GM20431 (cell line): ENCODE measurements at regions not wholly inside any gene's neighbourhood (a gene's known extent, or its start where the extent isn't known, plus 50 kb on each side); places are given as distances from the start of the nearest gene placed in this dataset.

ENCODE experiments used
- in situ Hi-C: fragments of 300-500 bp; cut with MseI, MboI; formaldehyde crosslinking; loops from one replicate; pipeline ENCODE4 v1.15.0; 2020; ENCODE audit warnings: low sequenced_read_pairs; ENCODE audit not compliant: unreplicated experiment

DNA sequence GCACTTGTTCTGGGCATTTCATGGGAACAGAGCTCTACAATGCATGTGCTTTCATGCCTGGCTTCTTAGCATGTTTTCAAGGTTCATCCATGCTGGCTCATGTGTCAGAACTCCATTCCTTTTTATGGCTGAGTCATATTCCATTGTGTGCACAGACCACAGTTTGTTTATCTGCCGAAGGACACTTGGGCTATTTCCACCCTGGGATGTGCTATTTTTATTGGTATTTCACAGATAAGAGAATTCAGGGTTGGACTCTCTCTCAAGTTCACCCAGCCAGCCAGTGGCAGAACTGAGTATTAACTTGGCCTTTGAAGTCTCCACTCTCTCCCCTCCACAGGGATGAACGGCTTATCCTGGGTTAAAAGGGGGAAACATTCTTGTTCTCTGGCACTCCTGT lies 190.7 kb upstream of the GPR26 start:
- in situ Hi-C loops, result no loop called here

DNA sequence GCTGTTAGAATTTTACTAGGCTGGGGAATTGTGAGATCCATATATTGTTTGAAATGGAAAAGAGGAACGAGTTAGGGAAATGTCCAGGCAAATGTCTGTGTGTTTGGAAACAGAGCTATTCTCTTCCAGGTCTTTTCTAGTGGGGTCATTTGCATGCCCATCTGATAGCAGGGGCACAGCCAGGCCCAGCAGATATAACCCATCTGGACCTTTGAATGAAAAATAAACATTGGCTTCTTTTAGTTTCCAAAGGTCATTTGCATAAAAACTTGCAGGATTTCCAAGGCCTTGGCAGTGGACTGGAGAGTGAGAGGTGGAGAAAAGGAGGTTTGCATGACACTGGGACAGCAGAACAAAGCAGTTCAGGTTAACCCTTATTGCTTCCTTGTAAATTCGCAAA lies 188.0 kb upstream of the GPR26 start:
- in situ Hi-C loops, result no loop called here

DNA sequence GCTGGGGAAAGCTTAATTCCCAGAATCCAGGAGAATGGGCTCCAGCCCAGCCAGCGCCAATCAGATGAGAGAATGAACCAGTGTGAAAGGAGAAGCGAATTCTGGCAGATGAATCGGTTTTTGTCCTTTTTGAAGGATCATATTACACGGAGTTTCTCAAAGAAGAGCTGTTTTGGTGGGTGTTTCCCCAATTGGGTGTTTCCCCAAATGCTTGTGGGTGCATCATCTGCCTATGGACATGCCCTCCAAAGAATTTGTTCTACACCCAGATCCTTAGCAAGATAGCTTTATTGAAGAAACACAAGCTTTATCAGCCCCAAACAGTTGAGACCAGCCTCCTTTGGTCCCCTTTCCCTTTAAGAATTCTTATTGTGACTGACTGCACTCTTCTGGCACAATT lies 186.5 kb upstream of the GPR26 start:
- in situ Hi-C loops, result no loop called here

DNA sequence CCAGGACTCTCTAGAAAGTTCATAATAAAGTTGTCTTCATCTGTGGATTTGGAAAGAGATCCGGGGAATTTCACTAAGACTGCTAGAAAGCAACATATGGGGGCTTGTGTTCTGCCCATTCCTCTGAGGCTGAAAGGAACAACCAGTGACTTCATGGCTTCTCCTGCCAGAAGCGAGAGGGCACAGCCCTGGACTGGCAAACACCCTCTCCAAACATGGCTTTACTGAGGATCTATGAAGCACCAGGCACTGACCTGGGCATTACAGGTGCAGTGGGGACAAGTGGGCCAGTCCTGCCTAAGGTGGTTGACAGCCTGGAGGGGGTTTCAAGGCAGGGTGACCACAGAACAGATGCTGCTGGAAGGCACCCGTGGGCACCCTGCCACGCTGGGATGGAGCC lies 185.8 kb upstream of the GPR26 start:
- in situ Hi-C loops, result no loop called here

DNA sequence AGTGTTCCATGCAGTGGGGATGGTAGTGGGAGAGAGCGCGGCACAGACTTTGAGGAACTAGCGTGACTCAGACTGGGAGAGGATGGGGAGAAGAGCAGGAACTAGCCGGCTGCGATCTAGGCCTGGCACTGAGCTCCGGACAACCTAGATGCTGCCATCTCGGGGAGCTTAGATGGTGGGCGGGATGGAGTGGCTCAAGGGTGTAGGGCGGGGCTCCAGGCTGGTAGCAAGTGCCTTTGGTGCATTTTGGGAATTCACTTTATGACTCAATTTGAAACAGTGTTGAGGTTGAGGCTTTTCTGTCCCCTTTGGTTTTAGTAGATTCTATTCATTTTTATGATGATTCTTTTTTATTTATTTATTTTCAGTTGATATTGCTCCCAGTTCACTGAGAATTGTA lies 185.3 kb upstream of the GPR26 start:
- in situ Hi-C loops, result no loop called here

DNA sequence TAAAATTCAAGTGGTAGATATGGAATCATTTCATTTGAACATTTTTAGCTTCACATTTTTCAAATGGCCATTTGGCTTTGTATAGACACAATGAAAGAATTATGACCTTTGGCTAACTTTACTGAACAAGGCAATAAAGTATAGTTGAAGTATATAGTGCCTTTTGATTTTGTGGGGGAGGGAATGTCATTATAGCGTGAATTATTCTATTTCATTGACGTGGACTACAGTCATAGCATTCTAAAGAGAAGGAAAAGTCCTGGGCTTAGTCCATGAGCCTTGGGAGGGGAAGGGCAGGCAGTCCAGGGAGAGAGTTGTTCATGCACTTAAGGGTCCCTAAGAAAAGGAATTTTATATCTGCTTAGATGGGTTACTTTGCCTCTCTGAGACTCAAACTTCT lies 181.4 kb upstream of the GPR26 start:
- in situ Hi-C loops, result no loop called here

DNA sequence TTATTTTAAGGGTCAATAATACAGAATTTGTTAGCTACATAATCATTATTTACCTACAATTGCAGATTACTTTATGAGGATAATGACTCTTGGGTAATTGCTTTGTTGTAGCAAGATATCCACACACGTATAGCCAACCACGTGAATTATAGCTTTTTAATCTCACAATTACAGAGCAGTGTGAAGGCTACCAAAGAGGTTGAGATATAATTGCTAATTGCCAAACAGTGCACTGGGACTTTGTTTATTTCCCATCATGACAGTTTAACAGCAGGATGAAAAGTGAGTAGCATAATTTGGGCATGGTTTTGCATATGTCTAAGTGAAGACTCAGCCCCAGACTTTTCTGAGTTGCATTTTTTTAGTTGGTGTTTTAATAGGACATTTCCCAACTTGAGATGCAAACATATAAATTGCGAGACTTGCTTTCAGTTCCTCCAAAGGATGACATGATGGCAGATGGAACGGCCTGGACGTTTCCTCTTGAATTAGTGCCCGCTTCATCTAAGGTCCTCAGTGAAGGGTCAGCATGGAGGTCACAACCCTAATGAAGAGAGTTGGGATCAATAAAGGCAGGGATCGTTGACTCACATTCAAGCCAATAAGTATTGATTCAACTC lies 180.7 kb upstream of the GPR26 start:
- in situ Hi-C loops, result no loop called here

DNA sequence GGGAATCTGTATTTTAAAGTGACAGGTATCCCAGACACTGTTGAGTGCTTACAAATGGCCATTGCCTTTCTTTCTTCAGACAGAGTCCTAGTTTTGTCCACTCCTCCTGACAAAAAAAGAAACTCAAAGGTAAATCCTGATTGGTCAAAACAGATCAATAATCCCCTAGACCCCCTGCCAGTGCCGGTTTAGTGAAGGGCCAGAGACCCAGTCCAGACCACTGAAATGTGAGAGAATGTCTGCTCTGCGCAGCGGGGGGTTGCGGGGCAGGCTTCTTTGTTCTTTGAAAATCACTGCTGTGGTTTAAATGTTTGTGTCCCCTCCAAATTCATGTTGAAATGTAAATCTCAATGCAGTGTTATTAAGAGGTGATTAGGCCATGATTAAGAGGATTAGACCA lies 177.7 kb upstream of the GPR26 start:
- in situ Hi-C loops, result no loop called here

DNA sequence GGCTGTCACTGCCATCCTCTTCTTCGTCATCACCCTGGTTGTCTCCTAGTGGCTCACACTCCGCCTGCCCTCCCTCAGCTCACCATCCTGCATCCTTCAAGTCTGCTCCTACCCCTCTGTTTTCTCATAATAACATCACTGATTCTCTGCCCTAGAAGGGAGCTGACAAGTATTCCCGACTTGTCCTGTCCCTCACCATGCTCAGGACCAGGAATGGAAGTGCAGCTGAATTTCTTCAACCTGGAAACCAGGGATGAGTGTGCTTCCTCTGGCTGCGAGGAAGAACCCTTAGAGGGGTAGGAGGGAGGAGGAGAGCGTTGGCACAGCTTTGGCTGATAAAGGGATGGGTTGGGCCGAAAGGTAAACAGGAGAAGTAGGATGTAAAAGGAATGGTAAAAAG lies 174.8 kb upstream of the GPR26 start:
- in situ Hi-C loops, result no loop called here

DNA sequence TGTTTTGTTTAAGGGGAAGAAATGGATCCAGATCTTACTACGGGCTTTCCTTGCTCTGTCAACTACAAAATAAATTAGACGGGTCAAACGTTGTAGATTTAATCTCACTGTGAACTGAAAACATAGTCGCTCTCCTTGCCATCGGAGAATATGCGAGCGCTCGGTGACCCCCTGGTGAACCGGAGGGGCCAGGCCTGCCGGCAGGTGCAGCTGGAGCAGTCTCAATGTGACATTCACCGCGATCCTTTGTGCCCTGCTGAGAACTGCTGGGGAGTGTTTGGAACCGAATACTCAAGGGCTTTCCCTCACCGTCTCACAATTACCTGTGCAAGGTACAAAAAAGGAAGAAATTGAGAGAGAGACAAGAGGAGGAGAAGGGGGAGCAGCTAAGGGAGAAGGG lies 174.1 kb upstream of the GPR26 start:
- in situ Hi-C loops, result no loop called here

DNA sequence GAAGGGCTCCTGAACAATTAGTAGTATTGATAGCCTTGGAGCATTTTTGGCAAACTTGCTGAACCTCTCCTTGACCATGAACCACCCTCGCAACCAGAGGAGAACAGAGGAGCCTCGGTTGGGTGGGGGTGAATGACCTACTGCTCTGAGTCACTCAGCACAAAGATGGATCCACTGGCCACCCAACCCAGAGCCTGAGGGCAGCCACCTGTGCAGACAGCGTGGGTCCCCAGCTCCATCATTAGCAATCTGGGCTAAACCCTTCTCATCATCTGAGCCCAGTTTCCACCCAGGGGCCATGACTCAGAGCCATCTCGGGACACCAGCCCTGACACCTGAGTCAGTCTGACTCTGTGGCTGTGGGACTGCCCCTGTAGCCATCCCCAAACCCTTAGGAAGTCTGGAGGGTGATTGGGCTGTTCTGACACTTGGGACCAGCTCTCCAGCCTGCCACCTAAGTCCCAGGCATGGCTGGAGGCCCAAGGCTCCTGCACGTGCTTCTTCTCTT lies 171.8 kb upstream of the GPR26 start:
- in situ Hi-C loops, result no loop called here

DNA sequence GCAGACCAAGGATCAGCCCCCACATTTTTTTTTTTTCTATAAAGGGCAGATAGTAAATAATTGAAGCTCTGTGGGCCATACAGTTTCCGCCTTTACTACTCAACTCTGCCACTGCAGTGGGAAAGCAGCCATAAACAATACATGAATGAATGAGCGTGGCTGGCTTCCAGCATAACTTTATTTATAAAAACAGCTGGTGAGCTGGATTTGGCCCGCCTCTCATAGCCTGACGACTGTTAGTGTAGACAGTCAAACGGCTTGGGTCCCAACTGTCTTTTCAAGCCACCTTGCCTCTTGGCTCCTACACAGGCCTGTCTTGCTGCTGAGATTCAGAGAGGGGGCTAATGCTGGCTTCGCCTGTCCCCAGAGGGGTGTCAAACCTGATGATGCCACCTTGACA lies 169.8 kb upstream of the GPR26 start:
- in situ Hi-C loops, result no loop called here

DNA sequence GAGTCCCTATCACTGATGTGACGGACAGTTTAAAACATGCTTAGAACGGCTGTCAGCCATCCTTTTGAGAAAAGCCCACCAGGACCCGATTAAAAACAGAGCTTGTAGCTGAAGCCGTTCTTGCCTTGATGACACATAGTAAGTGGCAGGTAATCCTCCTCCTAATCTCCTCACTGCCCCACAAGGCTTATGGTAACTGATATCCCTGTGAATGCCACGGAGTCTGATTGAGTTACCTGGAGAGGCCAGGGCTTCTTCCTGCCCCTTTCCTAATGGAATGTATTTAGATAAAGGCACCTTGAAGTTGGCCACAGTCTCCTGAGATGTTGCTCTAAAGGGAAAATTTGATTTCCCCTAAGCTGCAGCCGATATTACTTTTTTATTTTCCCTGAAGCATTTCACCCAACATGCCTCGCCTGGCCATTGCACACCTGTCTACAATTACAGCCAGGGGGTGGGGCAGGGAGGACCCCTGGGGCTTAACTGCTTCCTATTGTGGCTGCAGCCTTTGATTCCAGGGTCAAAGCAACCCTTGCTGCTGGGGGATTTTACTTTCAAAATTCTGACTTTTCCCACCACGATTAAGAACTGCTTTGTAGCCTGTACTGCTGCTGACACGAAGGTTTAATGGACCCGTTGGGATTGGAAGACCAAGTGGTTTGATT lies 169.0 kb upstream of the GPR26 start:
- in situ Hi-C loops, result no loop called here

DNA sequence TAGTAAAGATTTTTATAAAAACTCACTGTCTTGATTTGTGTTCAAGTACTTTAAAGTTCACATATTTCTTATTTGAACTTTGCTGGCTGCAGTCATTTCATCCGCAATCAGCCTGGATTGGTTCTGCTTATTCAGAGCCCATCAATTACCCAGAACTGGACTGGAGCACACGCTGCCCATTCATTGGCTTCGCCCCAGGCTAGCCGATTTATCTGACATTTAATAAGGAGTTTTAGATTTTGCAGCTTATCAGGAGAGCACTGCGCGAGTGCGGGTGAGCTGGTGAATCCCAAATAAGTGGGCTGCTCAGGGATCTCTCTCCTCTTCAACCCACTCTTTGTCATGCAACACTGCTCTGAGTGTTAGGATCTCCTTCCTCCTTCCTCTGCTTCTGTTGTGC lies 166.0 kb upstream of the GPR26 start:
- in situ Hi-C loops, result no loop called here

DNA sequence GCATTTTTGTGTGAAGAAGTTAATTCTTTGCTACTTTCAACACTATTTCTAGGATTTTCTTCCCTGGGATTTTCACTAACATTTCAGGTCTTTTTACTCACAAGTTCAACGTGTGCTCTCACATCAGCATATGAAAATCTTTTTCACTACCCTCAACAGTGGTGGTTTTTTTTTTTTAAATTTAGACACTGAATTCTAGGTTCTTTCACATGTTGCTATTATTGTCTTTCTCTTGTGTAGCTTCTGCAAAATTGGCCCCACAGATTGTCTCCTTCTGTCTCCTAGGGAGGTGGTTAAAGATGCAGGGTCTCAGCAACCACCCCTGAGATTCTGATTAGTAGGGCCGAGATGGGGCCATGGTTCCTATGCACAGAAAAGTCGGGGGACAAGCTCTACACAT lies 165.0 kb upstream of the GPR26 start:
- in situ Hi-C loops, result no loop called here

DNA sequence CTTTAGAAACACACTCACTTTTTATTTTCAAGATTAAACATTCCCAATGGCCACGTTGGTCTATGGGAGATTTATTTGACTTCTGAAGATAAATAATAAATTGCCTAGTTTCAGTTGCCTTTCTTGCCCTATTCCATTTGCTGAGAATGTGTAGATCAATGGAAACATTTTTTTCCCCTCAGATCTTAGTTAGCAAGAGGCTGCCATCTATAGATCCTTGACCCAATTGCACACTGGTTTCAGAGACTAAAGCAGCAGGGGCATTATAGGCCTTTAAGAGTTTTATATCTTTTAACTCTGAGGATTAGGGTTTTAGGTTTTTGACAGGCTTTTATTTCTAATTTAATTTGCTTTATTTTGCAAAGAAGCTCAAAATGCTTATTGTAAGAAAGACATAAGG lies 163.2 kb upstream of the GPR26 start:
- in situ Hi-C loops, result no loop called here

DNA sequence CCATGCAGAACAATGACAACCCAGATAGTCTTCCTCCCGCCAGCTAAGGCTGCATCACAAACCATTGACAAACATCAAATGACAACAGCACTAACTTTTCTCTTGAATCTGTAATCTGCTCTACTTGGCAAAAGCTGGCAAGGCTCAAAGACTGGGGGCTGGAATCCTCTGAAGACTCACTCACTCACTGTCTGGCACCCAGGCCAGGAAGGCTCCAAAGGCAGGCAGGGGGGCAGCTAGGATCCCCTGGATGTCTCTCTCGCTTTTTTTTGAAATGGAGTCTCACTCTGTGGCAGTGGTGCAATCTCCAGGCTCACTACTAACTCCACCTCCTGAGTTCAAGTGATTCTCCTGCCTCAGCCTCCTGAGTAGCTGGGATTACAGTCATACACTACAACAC lies 159.7 kb upstream of the GPR26 start:
- in situ Hi-C loops, result no loop called here

DNA sequence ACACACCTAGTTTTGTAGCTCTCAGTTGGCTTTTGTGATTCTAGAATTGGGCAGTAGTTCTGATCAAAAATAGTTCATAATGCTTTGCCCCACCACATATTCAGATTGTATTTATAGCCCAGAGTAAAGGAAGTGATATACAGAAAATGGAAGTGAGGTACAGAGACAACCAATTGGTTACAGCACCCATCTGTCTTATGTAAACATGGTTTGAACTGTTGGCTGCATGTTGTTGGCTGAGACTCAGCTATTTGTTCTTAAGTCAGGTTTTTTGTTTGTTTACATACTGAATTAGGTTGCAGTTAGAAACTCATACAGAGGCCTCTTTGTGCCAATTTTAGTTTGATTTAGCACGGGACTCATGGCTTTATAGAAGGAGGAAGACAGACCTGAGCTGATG lies 158.9 kb upstream of the GPR26 start:
- in situ Hi-C loops, result no loop called here

DNA sequence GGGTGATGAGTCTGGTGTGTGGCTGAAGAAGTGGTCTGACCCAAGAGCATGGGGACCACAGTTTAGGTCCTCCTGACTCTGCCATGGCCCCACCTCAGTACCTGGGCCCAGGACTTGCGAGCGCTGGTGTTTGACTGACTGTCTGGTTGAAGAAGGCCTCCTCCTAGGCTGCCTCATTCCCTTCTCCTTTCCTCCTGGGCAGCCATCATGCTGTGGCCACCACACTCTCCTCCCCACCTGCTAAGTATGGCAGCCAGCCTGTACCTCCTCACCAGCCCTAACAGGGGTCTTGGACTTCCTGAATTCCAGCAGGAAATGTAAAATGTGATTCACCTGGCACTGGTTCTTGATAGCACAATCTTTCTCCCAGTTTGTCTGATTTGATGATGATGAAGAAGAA lies 156.8 kb upstream of the GPR26 start:
- in situ Hi-C loops, result no loop called here

DNA sequence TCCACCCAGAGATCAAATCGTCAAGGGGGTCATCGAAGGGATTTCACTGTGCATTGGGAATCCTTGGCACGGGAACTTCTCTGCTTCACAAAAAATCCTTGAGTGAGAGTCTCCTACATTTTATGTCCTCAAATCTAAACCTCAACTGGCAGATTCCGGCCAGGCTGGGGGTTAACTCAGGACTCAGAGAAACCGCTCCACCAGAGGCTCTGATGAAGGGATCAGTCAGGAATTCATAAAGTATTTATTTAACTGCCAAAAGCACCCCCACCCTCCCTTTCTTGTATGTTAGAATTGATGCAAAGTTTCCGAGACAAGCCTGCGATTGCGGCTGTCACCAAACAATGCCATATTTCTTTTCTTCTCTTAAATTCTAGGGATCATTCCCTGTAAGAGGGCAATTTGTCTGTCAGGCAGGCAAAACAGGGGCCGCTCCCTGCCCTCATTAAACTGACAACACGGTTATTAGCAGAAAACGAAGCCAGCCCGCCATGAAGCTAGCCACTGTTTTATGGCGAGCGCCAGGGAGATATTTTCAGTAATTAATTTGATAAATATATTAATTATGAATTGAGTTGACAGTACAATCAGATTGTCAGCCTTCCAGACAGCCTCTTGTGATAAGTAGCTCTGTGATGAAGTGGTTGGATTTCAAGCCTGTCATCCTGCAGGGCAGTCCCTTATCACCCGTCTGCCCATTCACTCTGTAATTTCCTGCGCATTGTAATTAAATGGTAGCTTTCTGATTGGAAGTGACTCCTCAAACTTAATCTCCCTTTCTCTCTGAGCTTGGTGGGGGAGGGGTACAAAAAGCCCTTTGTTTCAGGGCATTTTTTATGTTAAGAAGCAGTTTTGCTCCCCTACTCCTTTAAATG lies 153.0 kb upstream of the GPR26 start:
- in situ Hi-C loops, result no loop called here

DNA sequence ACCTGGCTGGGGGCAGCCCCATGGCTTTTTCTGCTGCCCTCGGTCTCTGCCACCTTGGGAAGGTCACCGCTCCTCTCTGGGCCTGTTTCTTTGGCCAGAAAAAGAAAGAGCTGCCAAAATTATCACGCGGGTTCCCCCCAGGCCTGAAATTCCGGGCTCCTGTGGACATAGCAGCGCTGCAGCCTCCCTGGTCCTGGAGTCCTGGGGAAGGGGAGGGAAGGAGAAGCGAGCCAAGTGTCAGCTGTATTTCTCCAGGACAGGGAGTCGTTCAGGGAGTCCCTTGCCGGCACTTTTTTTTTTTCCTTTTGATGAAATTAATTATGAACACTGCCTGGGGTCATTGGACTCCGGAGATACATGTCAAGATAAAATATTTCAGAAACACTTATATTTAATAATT lies 152.3 kb upstream of the GPR26 start:
- in situ Hi-C loops, result no loop called here
